WTC11 (cell line): ENCODE measurements at regions not wholly inside any gene's neighbourhood (a gene's known extent, or its start where the extent isn't known, plus 50 kb on each side); places are given as distances from the start of the nearest gene placed in this dataset.

Experiments used
- ATAC-seq: fragments of 200-7000 bp; cut with Tn5 transposase; 2 replicates; pipeline ENCODE4 v1.10.0; 2021; ENCODE audit warnings: mild to moderate bottlenecking, moderate library complexity
- CTCF ChIA-PET: fragments of 300-600 bp; sonication (Branson Sonifier 250); formaldehyde crosslinking; loops from one replicate; lab custom pipeline; 2021; ENCODE audit warnings: antibody characterized with exemption; lab: Charles Lee
- POLR2A ChIA-PET: fragments of 350-600 bp; sonication (Branson Sonifier 250); formaldehyde crosslinking; loops from one replicate; lab custom pipeline; 2021; ENCODE audit warnings: antibody characterized with exemption; lab: Charles Lee
- DNase-seq: peaks from one replicate; pipeline ENCODE4 v3.0.0; 2021; ENCODE audit warnings: low spot score
- H3K27ac Mint-ChIP-seq: 2 replicates; pipeline ENCODE4 v1.8.0; 2021; ENCODE audit warnings: mixed read lengths
- H3K27me3 Mint-ChIP-seq: 2 replicates; pipeline ENCODE4 v1.8.0; 2021; ENCODE audit warnings: low read depth, mild to moderate bottlenecking, moderate library complexity, mixed read lengths
- H3K36me3 Mint-ChIP-seq: 2 replicates; pipeline ENCODE4 v1.8.0; 2021; ENCODE audit warnings: mixed read lengths
- H3K4me1 Mint-ChIP-seq: 2 replicates; pipeline ENCODE4 v1.8.0; 2022; ENCODE audit warnings: mixed read lengths
- H3K4me3 Mint-ChIP-seq: 2 replicates; pipeline ENCODE4 v1.8.0; 2021; ENCODE audit warnings: mild to moderate bottlenecking, moderate library complexity, mixed read lengths
- H3K9me3 Mint-ChIP-seq: 2 replicates; pipeline ENCODE4 v1.8.0; 2021; ENCODE audit warnings: mixed read lengths
- ARID4B ChIP-seq: sonication (generic); formaldehyde crosslinking; IDR thresholded peaks from 2 replicates; pipeline ENCODE4 v1.8.0; 2023; ENCODE audit warnings: missing genetic modification reagents, mild to moderate bottlenecking, borderline replicate concordance
- CBFB ChIP-seq: sonication (generic); formaldehyde crosslinking; IDR thresholded peaks from 2 replicates; pipeline ENCODE4 v1.8.1; 2022; ENCODE audit warnings: mild to moderate bottlenecking, low read depth, missing genetic modification reagents
- CTCF ChIP-seq: fragments of 200-600 bp; IDR thresholded peaks from 2 replicates; pipeline ENCODE4 v1.8.0; 2022; ENCODE audit warnings: antibody characterized with exemption
- FOXJ3 ChIP-seq: sonication (generic); formaldehyde crosslinking; IDR thresholded peaks from 2 replicates; pipeline ENCODE4 v1.9.0; 2021; ENCODE audit warnings: missing genetic modification reagents, mild to moderate bottlenecking, borderline replicate concordance
- GTF2I ChIP-seq: fragments of 250-450 bp; sonication (Bioruptor Pico); conservative IDR thresholded peaks from 2 replicates; pipeline ENCODE4 v1.4.0; 2021; ENCODE audit warnings: mild to moderate bottlenecking
- MXD4 ChIP-seq: fragments of 250-450 bp; sonication (Bioruptor Pico); IDR thresholded peaks from 2 replicates; pipeline ENCODE4 v1.8.0; 2021; ENCODE audit warnings: mild to moderate bottlenecking, moderate library complexity, borderline replicate concordance
- NFE2L1 ChIP-seq: sonication (generic); formaldehyde crosslinking; IDR thresholded peaks from 2 replicates; pipeline ENCODE4 v1.8.1; 2023; ENCODE audit warnings: missing genetic modification reagents
- NFYB ChIP-seq: sonication (generic); formaldehyde crosslinking; conservative IDR thresholded peaks from 2 replicates; pipeline ENCODE4 v1.8.0; 2022; ENCODE audit warnings: low read depth, missing genetic modification reagents
- TCF7 ChIP-seq: sonication (generic); formaldehyde crosslinking; IDR thresholded peaks from 2 replicates; pipeline ENCODE4 v1.8.0; 2022; ENCODE audit warnings: mild to moderate bottlenecking, low read depth, missing genetic modification reagents, moderate library complexity
- TEAD1 ChIP-seq: sonication (generic); formaldehyde crosslinking; IDR thresholded peaks from 2 replicates; pipeline ENCODE4 v1.8.0; 2022; ENCODE audit warnings: mild to moderate bottlenecking, missing genetic modification reagents
- ZNF121 ChIP-seq: sonication (generic); formaldehyde crosslinking; IDR thresholded peaks from 2 replicates; pipeline ENCODE4 v1.8.0; 2023; ENCODE audit warnings: missing genetic modification reagents
- ZNF138 ChIP-seq: sonication (generic); formaldehyde crosslinking; conservative IDR thresholded peaks from 2 replicates; pipeline ENCODE4 v1.8.1; 2022; ENCODE audit warnings: mild to moderate bottlenecking, moderate library complexity, missing genetic modification reagents
- TF ChIP-seq, protein P1 (sequence below): sonication (generic); formaldehyde crosslinking; IDR thresholded peaks from 2 replicates; pipeline ENCODE4 v1.8.1; 2023; ENCODE audit warnings: mild to moderate bottlenecking, moderate library complexity, missing genetic modification reagents
- TF ChIP-seq, protein P2 (sequence below): sonication (generic); formaldehyde crosslinking; IDR thresholded peaks from 2 replicates; pipeline ENCODE4 v1.8.0; 2022; ENCODE audit warnings: mild to moderate bottlenecking, missing genetic modification reagents
- TF ChIP-seq, protein P3 (sequence below): sonication (generic); formaldehyde crosslinking; IDR thresholded peaks from 2 replicates; pipeline ENCODE4 v1.8.0; 2022; ENCODE audit warnings: mild to moderate bottlenecking, missing genetic modification reagents

GRCh38 chr10:23528419-23528818 is 89.5 kb downstream of the OTUD1 start:
- no peaks in the 10 kb centered on the region for H3K9me3 Mint-ChIP-seq
- H3K36me3 Mint-ChIP-seq = no peaks in the 10 kb centered on the region
- ChIA-PET CTCF (interaction anchor here (1.5 to 2.4 kb wide), 2 partner anchors 12 to 137 kb away, joined by 3 to 11 read pairs; no protein-coding TSS in a partner anchor), POLR2A (interaction anchor here (0.5 kb wide), 1 partner anchor 123 kb away, joined by 10 read pairs; no protein-coding TSS in a partner anchor)
- no peak overlapping the region for H3K4me3 Mint-ChIP-seq
- H3K4me1 Mint-ChIP-seq = no peaks in the 10 kb centered on the region
- H3K27ac Mint-ChIP-seq = no peak overlapping the region
- DNase-seq (no peak), ATAC-seq (no peak)
- no peaks in the 10 kb centered on the region for H3K27me3 Mint-ChIP-seq
- no peak for TF ChIP-seq MXD4
- TF ChIP-seq, protein P1, sequence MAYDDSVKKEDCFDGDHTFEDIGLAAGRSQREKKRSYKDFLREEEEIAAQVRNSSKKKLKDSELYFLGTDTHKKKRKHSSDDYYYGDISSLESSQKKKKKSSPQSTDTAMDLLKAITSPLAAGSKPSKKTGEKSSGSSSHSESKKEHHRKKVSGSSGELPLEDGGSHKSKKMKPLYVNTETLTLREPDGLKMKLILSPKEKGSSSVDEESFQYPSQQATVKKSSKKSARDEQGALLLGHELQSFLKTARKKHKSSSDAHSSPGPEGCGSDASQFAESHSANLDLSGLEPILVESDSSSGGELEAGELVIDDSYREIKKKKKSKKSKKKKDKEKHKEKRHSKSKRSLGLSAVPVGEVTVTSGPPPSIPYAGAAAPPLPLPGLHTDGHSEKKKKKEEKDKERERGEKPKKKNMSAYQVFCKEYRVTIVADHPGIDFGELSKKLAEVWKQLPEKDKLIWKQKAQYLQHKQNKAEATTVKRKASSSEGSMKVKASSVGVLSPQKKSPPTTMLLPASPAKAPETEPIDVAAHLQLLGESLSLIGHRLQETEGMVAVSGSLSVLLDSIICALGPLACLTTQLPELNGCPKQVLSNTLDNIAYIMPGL (CRISPR knock-in tag) = no peak
- TF ChIP-seq ZNF121 (CRISPR knock-in tag) = no peak
- TF ChIP-seq ZNF138 (CRISPR knock-in tag) = no peak
- TF ChIP-seq, protein P2, sequence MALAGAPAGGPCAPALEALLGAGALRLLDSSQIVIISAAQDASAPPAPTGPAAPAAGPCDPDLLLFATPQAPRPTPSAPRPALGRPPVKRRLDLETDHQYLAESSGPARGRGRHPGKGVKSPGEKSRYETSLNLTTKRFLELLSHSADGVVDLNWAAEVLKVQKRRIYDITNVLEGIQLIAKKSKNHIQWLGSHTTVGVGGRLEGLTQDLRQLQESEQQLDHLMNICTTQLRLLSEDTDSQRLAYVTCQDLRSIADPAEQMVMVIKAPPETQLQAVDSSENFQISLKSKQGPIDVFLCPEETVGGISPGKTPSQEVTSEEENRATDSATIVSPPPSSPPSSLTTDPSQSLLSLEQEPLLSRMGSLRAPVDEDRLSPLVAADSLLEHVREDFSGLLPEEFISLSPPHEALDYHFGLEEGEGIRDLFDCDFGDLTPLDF (CRISPR knock-in tag) = no peak
- TF ChIP-seq, protein P3, sequence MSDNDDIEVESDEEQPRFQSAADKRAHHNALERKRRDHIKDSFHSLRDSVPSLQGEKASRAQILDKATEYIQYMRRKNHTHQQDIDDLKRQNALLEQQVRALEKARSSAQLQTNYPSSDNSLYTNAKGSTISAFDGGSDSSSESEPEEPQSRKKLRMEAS (CRISPR knock-in tag) = no peak
- TF ChIP-seq FOXJ3 (CRISPR knock-in tag) = no peak
- TF ChIP-seq ARID4B (CRISPR knock-in tag) = no peak
- TF ChIP-seq NFE2L1 = no peak
- TF ChIP-seq GTF2I (CRISPR knock-in tag) = no peak
- TF ChIP-seq TEAD1 (CRISPR knock-in tag) = no peak

- H3K27ac Mint-ChIP-seq = no peak overlapping the region
- TF ChIP-seq CBFB (no peak), ZNF138 (CRISPR knock-in tag) (no peak), CTCF (no peak), NFYB (CRISPR knock-in tag) (no peak), TCF7 (CRISPR knock-in tag) (no peak)
- ATAC-seq = no peak
- no peaks in the 10 kb centered on the region for H3K36me3 Mint-ChIP-seq
- ChIA-PET POLR2A (no interaction called here), CTCF (interaction anchor here (1.1 to 2.4 kb wide), 3 partner anchors 11 to 215 kb away, joined by 3 to 11 read pairs (median 5); no protein-coding TSS in a partner anchor)
- no peak for DNase-seq
- H3K4me1 Mint-ChIP-seq = no peaks in the 10 kb centered on the region
- no peaks in the 10 kb centered on the region for H3K9me3 Mint-ChIP-seq
- no peak overlapping the region for H3K4me3 Mint-ChIP-seq
- H3K27me3 Mint-ChIP-seq = no peaks in the 10 kb centered on the region
Observed at GRCh38 chr10:23529625-23530024, 90.8 kb downstream of the OTUD1 start.
